GM18870 (cell line): ENCODE measurements at regions not wholly inside any gene's neighbourhood (a gene's known extent, or its start where the extent isn't known, plus 50 kb on each side); places are given as distances from the start of the nearest gene placed in this dataset.

ENCODE experiments used
- ATAC-seq: cut with Tn5 transposase; IDR thresholded peaks from one replicate; pipeline ENCODE4 v1.9.1; 2021; ENCODE audit warnings: moderate library complexity; ENCODE audit not compliant: unreplicated experiment

GRCh38 chr6:6836609-6837406 lies 248.3 kb downstream of the LY86 start:
- no peak for ATAC-seq

DNA sequence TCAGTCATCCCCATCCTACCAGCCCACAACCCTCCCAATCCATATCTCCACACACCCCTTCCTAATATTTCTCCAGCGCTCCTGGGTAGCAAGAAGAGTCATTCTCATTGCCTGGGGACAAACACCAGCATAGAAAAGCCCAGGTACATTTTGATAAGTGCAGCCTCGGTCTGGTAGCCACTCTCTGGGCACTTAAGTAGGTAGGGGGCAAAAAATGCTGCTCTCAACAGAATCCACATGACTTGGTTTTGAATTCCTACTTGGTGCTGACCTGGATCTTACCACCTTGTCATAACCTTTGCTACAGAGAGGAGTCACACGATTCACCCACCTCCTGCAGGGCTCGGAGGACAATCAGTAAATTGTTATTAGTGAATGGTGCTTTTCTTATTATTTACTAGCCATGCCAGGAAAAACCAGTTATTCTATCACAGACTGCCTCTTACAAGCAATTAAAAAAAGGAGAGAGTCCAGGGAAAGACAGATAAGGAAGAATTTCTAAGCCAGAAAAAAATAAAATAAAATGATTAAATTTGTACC lies 249.1 kb downstream of the LY86 start:
- ATAC-seq = no peak

DNA sequence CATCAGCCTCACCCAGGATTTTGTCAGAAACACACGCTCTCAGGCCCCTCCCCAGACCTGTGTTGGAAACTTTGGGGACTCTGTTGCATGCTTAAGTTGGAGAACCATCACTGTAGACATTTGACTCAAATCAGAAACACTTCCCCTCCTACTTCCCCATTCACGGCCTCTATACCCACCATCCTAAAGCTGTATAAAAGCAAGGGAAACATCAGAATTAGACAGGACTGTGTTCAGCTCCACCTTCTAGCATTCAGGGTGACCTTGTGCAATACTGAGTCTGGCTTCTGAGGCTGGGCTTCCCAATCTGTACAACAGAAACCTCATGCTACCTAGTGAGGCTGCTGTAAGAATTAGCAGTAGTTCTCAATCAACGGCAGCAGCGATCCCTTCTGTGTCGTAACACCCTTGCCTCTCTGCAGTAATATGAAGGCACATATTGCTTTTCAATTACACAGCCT lies 252.3 kb downstream of the LY86 start:
- peak; percentile 75 for ATAC-seq

- no peak for ATAC-seq
Observed at GRCh38 chr6:6841571-6841970, 253.1 kb downstream of the LY86 start.

DNA sequence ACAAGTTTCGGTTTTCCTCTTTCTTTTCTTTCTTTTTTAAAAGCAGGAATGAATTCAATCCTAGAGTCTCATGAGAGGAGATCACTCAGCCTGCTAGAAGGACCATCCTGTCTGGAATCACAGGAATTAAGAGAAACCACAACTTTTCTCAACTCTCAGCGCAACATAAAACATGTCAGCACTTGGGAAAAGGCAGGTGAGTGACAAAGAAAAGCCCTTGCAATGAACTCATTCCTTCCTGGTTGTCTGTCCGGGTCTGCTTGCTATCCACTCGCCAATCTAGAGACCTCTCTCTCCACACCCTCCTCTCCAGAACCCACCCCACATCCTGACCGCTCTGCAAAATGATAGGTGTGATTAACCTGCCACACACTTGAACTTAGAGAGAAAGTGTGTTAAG lies 253.8 kb downstream of the LY86 start:
- no peak for ATAC-seq

DNA sequence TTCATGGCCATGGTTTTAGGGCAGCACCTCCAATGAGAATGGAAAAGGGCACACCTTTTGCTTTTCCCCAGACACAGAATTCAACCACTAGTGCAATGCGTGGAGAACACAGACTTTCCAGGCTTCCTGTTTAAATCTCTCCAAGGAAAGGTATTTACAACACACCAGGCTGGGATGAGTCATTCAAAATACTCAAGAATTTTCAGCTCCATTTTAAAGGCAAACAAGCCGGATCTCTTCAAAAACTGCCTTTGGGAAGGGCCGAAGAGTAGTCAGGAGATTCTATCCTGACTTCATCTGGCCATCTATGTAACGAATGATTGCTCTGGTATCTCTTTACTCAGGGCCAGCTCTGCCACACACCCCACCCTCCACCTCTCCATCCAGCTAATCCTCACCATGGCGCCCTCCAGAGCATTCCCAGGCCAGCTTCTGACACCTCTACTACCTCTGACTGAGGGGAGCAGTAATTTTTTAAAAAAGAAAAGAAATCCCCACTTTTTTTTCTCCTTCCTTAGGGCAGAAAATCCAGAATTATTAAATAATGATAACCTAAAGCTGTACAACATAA lies 254.6 kb downstream of the LY86 start:
- no peak for ATAC-seq

- no peak for ATAC-seq
Observed at GRCh38 chr6:6843777-6844176, 255.3 kb downstream of the LY86 start.

- ATAC-seq = no peak
Observed at GRCh38 chr6:6844530-6844929, 256.0 kb downstream of the LY86 start.

DNA sequence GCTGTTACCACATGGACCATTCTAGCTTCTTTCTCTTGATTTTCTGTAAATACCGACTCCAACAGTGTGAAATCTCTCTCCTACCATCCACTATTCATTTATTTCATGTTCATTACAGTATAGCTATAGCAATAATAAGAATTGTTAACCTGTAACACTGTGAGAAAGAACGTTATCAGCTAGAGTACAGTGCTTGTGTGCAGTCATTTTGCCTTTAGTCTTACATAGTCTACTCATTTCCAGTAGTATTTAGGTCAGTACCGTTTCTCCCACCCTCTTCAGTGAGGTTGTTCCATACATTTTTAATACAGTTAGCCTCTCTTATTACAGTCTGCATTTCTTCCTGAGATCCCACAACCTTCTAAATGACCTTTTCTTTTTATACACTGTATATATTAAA lies 257.1 kb downstream of the LY86 start:
- no peak for ATAC-seq

GRCh38 chr6:6847591-6847990 lies 259.1 kb downstream of the LY86 start:
- ATAC-seq = no peak

DNA sequence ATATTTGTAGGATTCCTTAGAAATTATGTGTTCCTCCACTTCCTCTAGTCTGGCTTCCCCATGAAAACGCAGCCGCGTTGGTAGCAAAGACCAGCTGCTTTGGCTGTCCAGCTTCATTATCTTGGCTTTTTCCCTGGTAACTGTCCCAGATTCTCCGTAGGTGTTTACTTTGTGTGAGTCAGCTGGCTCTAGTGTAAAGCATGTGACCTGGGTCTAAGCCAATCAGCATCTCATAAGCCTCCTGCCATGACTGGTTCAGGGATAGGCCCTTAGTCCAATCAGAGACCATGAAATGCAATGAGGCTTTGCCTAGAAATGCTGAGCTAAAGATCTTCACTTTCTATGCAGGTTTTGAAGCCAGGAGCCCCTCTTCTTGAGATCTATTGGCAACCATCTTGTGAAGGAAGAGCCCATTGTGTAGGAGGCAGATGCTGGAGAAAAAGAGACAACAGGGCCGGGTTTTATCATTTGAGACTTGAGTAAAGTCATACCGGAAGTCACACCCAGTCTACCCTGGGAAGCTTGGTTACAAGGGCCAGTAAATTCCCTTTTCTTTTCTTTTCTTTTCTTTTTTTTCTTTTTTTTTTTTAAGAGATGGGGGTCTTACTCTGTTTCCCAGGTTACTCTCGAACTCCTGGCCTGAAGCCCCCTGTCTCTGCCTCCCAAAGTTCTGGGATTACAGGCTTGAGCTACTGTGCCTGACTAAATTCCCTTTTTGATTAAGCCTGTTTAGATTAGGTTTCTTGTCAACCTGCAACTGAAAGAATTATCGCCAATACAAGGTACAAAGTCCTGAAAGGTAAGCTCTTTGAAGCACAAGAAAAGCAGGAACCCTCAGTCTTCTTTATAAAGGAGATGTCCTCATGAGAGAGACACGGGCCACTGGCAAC lies 256.5 kb upstream of the RREB1 start:
- no peak for ATAC-seq

DNA sequence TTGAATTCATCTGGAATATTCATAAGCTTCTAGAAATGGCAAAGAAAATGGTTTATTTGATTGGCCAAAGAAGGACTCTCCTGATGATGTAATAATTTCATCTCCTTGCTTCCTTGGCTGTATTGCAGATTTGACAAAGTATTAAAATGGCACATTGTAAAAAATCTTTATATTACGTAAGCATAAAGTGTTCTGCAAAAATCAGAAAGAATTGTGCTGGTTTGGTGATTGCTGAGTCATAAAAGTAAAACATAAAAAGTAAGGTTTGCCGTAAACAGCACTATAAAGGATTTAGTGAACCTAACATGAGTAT lies 255.9 kb upstream of the RREB1 start:
- ATAC-seq = no peak

GRCh38 chr6:6856538-6857523 lies 250.9 kb upstream of the RREB1 start:
- ATAC-seq = peak; percentile 77

DNA sequence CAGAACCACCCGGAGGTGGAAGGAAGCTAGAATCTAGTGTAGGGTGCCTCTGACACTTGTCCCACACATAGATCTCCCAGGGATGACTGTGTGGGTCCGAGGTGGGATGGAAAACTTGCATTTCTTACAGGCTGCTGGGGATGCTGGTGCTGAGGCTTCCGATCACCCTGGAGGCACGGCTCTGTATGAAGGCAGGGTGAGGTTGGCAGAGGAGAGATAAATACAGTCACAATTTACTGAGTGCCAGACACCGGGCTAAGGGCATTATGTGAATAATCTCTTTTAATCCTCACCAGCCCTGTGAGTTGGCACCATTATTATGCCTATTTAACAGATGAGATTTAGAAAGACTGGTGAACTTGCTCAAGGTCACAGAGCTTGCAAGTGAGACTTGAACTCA lies 250.2 kb upstream of the RREB1 start:
- no peak for ATAC-seq

GRCh38 chr6:6858533-6858982 lies 249.2 kb upstream of the RREB1 start:
- no peak for ATAC-seq

DNA sequence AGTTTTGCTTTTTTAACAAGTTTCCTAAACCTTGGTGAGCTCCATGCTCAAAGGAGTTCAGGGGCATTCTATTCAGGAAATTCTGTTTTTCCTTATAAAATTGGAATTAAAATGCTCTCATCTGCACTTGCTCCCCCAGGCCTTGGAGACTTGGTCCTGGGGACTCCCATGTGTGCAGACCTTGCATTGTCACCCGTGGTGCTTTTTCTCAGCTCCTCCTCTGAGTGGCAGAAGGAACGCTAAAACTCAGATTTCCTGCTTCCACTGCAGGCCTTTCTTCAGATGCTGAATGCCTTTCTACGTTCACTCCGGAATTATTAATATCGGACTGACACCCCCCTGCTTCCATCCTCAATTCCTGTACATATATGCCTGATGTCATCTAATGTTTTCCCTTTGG lies 248.7 kb upstream of the RREB1 start:
- ATAC-seq = no peak

GRCh38 chr6:6859722-6860121 lies 248.0 kb upstream of the RREB1 start:
- ATAC-seq = no peak

DNA sequence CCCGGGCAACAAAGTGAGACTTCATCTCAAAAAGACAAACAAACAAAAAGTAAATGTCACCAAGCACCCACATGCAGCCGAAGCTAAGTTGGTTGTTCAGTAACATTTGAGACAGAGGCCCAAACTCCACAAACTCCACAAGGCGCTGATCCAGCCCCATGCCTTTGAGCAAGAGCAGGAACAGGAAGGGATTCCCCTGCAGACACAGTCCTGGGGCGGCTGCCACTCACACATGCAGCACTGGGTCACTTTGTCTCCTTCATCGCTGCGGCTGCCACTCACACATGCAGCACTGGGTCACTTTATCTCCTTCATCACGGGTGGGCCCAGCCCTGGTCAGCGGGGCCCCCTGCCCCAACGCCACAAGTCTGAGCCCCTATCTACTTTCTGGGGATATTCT lies 246.9 kb upstream of the RREB1 start:
- no peak for ATAC-seq

- ATAC-seq = no peak
Observed at GRCh38 chr6:6861351-6861894, 246.3 kb upstream of the RREB1 start.

GRCh38 chr6:6861995-6862394 lies 245.8 kb upstream of the RREB1 start:
- no peak for ATAC-seq
